Memory B cell (primary cell): ENCODE measurements at regions not wholly inside any gene's neighbourhood (a gene's known extent, or its start where the extent isn't known, plus 50 kb on each side); places are given as distances from the start of the nearest gene placed in this dataset.

ENCODE experiments used
- ATAC-seq: fragments of 150-1000 bp; cut with Tn5 transposase; 2 replicates; pipeline ENCODE4 v1.10.0; 2021; ENCODE audit warnings: low read depth, mild to moderate bottlenecking, moderate library complexity
- DNase-seq, 2 donors: peaks; one replicate each; pipeline ENCODE4 v3.0.0; 2022; ENCODE audit warnings: low spot score in 2 of 2
- H3K27ac Mint-ChIP-seq: one replicate; pipeline ENCODE4 v1.8.0; 2022; ENCODE audit warnings: mild to moderate bottlenecking, moderate library complexity, mixed read lengths
- H3K27me3 Mint-ChIP-seq: one replicate; pipeline ENCODE4 v1.8.0; 2022; ENCODE audit warnings: mixed read lengths
- H3K36me3 Mint-ChIP-seq: one replicate; pipeline ENCODE4 v1.8.0; 2022; ENCODE audit warnings: mild to moderate bottlenecking, mixed read lengths
- H3K4me1 Mint-ChIP-seq: one replicate; pipeline ENCODE4 v1.8.0; 2022; ENCODE audit warnings: mixed read lengths
- H3K4me3 Mint-ChIP-seq: one replicate; pipeline ENCODE4 v1.8.0; 2022; ENCODE audit warnings: mild to moderate bottlenecking, moderate library complexity, mixed read lengths
- H3K9me3 Mint-ChIP-seq: one replicate; pipeline ENCODE4 v1.8.0; 2022; ENCODE audit warnings: mixed read lengths

GRCh38 chr1:112312879-112313278 is 83.1 kb upstream of the CTTNBP2NL start:
- no peak for ATAC-seq
- DNase-seq: no peak
- peaks cover 29% of the 10 kb centered on the region for H3K27me3 Mint-ChIP-seq
- no peaks in the 10 kb centered on the region for H3K9me3 Mint-ChIP-seq
- H3K27ac Mint-ChIP-seq: no peak overlapping the region
- H3K4me1 Mint-ChIP-seq: no peaks in the 10 kb centered on the region
- no peak overlapping the region for H3K4me3 Mint-ChIP-seq
- no peaks in the 10 kb centered on the region for H3K36me3 Mint-ChIP-seq

GRCh38 chr1:112316254-112316913 is 79.6 kb upstream of the CTTNBP2NL start:
- Mint-ChIP-seq H3K9me3 (no peaks in the 10 kb centered on the region), H3K36me3 (no peaks in the 10 kb centered on the region), H3K4me1 (peaks cover 3% of the 10 kb centered on the region), H3K27ac (no peak overlapping the region), H3K4me3 (no peak overlapping the region), H3K27me3 (peaks cover 19% of the 10 kb centered on the region)
- DNase-seq (no peak), ATAC-seq (no peak)

- H3K36me3 Mint-ChIP-seq: no peaks in the 10 kb centered on the region
- DNase-seq (no peak), ATAC-seq (no peak)
- no peaks in the 10 kb centered on the region for H3K9me3 Mint-ChIP-seq
- H3K4me1 Mint-ChIP-seq: peaks cover 3% of the 10 kb centered on the region
- no peak overlapping the region for H3K27ac Mint-ChIP-seq
- peaks cover 15% of the 10 kb centered on the region for H3K27me3 Mint-ChIP-seq
- no peak overlapping the region for H3K4me3 Mint-ChIP-seq
These were observed 78.9 kb upstream of the CTTNBP2NL start for GRCh38 chr1:112317140-112317539.

- peaks cover 15% of the 10 kb centered on the region for H3K27me3 Mint-ChIP-seq
- no peak overlapping the region for H3K27ac Mint-ChIP-seq
- no peaks in the 10 kb centered on the region for H3K9me3 Mint-ChIP-seq
- H3K36me3 Mint-ChIP-seq: no peaks in the 10 kb centered on the region
- H3K4me1 Mint-ChIP-seq: peaks cover 3% of the 10 kb centered on the region
- DNase-seq: no peak
- H3K4me3 Mint-ChIP-seq: no peak overlapping the region
- no peak for ATAC-seq
These were observed 78.4 kb upstream of the CTTNBP2NL start for GRCh38 chr1:112317611-112318062.

- no peaks in the 10 kb centered on the region for H3K36me3 Mint-ChIP-seq
- H3K9me3 Mint-ChIP-seq: no peaks in the 10 kb centered on the region
- no peak overlapping the region for H3K4me3 Mint-ChIP-seq
- no peak overlapping the region for H3K27ac Mint-ChIP-seq
- DNase-seq (no peak), ATAC-seq (no peak)
- H3K27me3 Mint-ChIP-seq: peaks cover 15% of the 10 kb centered on the region
- H3K4me1 Mint-ChIP-seq: peaks cover 3% of the 10 kb centered on the region
These were observed 77.8 kb upstream of the CTTNBP2NL start for GRCh38 chr1:112318263-112318662.

GRCh38 chr1:112318698-112319370 is 77.2 kb upstream of the CTTNBP2NL start:
- no peak for DNase-seq
- Mint-ChIP-seq H3K27ac (no peak overlapping the region), H3K4me1 (peaks cover 3% of the 10 kb centered on the region), H3K27me3 (peaks cover 15% of the 10 kb centered on the region), H3K36me3 (no peaks in the 10 kb centered on the region), H3K4me3 (no peak overlapping the region), H3K9me3 (no peaks in the 10 kb centered on the region)
- ATAC-seq: no peak

GRCh38 chr1:112319371-112320040 is 76.5 kb upstream of the CTTNBP2NL start:
- DNase-seq (no peak), ATAC-seq (no peak)
- peaks cover 16% of the 10 kb centered on the region for H3K27me3 Mint-ChIP-seq

GRCh38 chr1:112320058-112320457 is 76.0 kb upstream of the CTTNBP2NL start:
- ATAC-seq: no peak
- no peak for DNase-seq
- Mint-ChIP-seq H3K4me1 (peaks cover 3% of the 10 kb centered on the region), H3K36me3 (no peaks in the 10 kb centered on the region), H3K27me3 (peaks cover 14% of the 10 kb centered on the region), H3K9me3 (no peaks in the 10 kb centered on the region), H3K4me3 (no peak overlapping the region), H3K27ac (no peak overlapping the region)

More at GRCh38 chr1:112319371-112320040, 76.5 kb upstream of the CTTNBP2NL start:
- Mint-ChIP-seq H3K4me1 (peaks cover 3% of the 10 kb centered on the region), H3K9me3 (no peaks in the 10 kb centered on the region), H3K36me3 (no peaks in the 10 kb centered on the region), H3K27ac (no peak overlapping the region), H3K4me3 (no peak overlapping the region)

- H3K36me3 Mint-ChIP-seq: no peaks in the 10 kb centered on the region
- H3K27me3 Mint-ChIP-seq: peaks cover 14% of the 10 kb centered on the region
- DNase-seq: no peak
- ATAC-seq: no peak
- H3K4me1 Mint-ChIP-seq: peaks cover 3% of the 10 kb centered on the region
- no peaks in the 10 kb centered on the region for H3K9me3 Mint-ChIP-seq
- H3K27ac Mint-ChIP-seq: no peak overlapping the region
- H3K4me3 Mint-ChIP-seq: no peak overlapping the region
These were observed 74.0 kb upstream of the CTTNBP2NL start for GRCh38 chr1:112322018-112322417.

GRCh38 chr1:112322983-112323678 is 72.9 kb upstream of the CTTNBP2NL start:
- H3K36me3 Mint-ChIP-seq: no peaks in the 10 kb centered on the region
- ATAC-seq (no peak), DNase-seq (no peak)
- peaks cover 3% of the 10 kb centered on the region for H3K4me1 Mint-ChIP-seq
- H3K9me3 Mint-ChIP-seq: no peaks in the 10 kb centered on the region
- H3K27me3 Mint-ChIP-seq: peaks cover 9% of the 10 kb centered on the region
- no peak overlapping the region for H3K4me3 Mint-ChIP-seq
- H3K27ac Mint-ChIP-seq: no peak overlapping the region

GRCh38 chr1:112325504-112325903 is 70.5 kb upstream of the CTTNBP2NL start:
- Mint-ChIP-seq H3K27ac (no peak overlapping the region), H3K36me3 (no peaks in the 10 kb centered on the region), H3K4me3 (no peak overlapping the region), H3K9me3 (no peaks in the 10 kb centered on the region), H3K4me1 (no peaks in the 10 kb centered on the region), H3K27me3 (peaks cover 10% of the 10 kb centered on the region)
- no peak for ATAC-seq
- DNase-seq: no peak

GRCh38 chr1:112328600-112328999 is 67.4 kb upstream of the CTTNBP2NL start:
- ATAC-seq: no peak
- H3K27me3 Mint-ChIP-seq: peaks cover 14% of the 10 kb centered on the region
- H3K4me1 Mint-ChIP-seq: no peaks in the 10 kb centered on the region
- H3K4me3 Mint-ChIP-seq: no peak overlapping the region
- no peaks in the 10 kb centered on the region for H3K36me3 Mint-ChIP-seq
- DNase-seq: no peak
- H3K27ac Mint-ChIP-seq: no peak overlapping the region
- H3K9me3 Mint-ChIP-seq: no peaks in the 10 kb centered on the region

GRCh38 chr1:112332176-112333150 is 63.6 kb upstream of the CTTNBP2NL start:
- no peak overlapping the region for H3K4me3 Mint-ChIP-seq
- ATAC-seq (no peak), DNase-seq (no peak)
- no peaks in the 10 kb centered on the region for H3K36me3 Mint-ChIP-seq
- no peaks in the 10 kb centered on the region for H3K9me3 Mint-ChIP-seq
- H3K4me1 Mint-ChIP-seq: peaks cover 4% of the 10 kb centered on the region
- peaks cover 13% of the 10 kb centered on the region for H3K27me3 Mint-ChIP-seq
- no peak overlapping the region for H3K27ac Mint-ChIP-seq
